MM.1S (cell line): ENCODE measurements at regions not wholly inside any gene's neighbourhood (a gene's known extent, or its start where the extent isn't known, plus 50 kb on each side); places are given as distances from the start of the nearest gene placed in this dataset.

Experiments
- DNase-seq: peaks from one replicate; pipeline ENCODE4 v3.0.0-alpha.2; 2015
- H2AFZ ChIP-seq: fragments of 300-600 bp; sonication (generic); 2 replicates; pipeline ENCODE4 v1.6.0; 2016; ENCODE audit warnings: antibody characterized with exemption, low read length
- H3F3A ChIP-seq: fragments of 300-600 bp; sonication (generic); 2 replicates; pipeline ENCODE4 v1.6.1; 2016; ENCODE audit warnings: mild to moderate bottlenecking, antibody characterized with exemption, low read length, moderate library complexity, mixed read lengths; ENCODE audit not compliant: insufficient read depth
- H3K27ac ChIP-seq: fragments of 300-600 bp; sonication (generic); 2 replicates; pipeline ENCODE4 v1.5.1; 2016; ENCODE audit warnings: mild to moderate bottlenecking, low read length
- H3K27me3 ChIP-seq: fragments of 300-600 bp; sonication (generic); replicated peaks from 2 replicates; pipeline ENCODE4 v1.6.0; 2016; ENCODE audit warnings: low read length; ENCODE audit not compliant: insufficient read depth
- H3K36me3 ChIP-seq: fragments of 300-600 bp; sonication (generic); replicated peaks from 2 replicates; pipeline ENCODE4 v1.6.1; 2016; ENCODE audit warnings: mild to moderate bottlenecking, low read length, mixed read lengths; ENCODE audit not compliant: insufficient read depth
- H3K4me1 ChIP-seq: fragments of 300-600 bp; sonication (generic); 2 replicates; pipeline ENCODE4 v1.6.1; 2016; ENCODE audit warnings: low read length, mixed read lengths
- H3K4me2 ChIP-seq: fragments of 300-600 bp; sonication (generic); 2 replicates; pipeline ENCODE4 v1.6.0; 2016; ENCODE audit warnings: low read depth, low read length
- H3K4me3 ChIP-seq: fragments of 300-600 bp; sonication (generic); 2 replicates; pipeline ENCODE4 v1.5.1; 2016; ENCODE audit warnings: low read length, mixed read lengths
- H3K79me2 ChIP-seq: fragments of 300-600 bp; sonication (generic); 2 replicates; pipeline ENCODE4 v1.6.1; 2016; ENCODE audit warnings: mixed run types, low read length, mixed read lengths
- H3K9ac ChIP-seq: fragments of 300-600 bp; sonication (generic); 2 replicates; pipeline ENCODE4 v1.6.1; 2016; ENCODE audit warnings: low read length, mixed read lengths
- H3K9me2 ChIP-seq: fragments of 300-600 bp; sonication (generic); replicated peaks from 2 replicates; pipeline ENCODE4 v1.6.1; 2016; ENCODE audit warnings: mild to moderate bottlenecking, low read length, mixed read lengths; ENCODE audit not compliant: insufficient read depth
- H3K9me3 ChIP-seq: fragments of 300-600 bp; sonication (generic); replicated peaks from 2 replicates; pipeline ENCODE4 v1.6.1; 2016; ENCODE audit warnings: mild to moderate bottlenecking, low read length, mixed read lengths; ENCODE audit not compliant: insufficient read depth
- H4K20me1 ChIP-seq: fragments of 300-600 bp; sonication (generic); 2 replicates; pipeline ENCODE4 v1.6.1; 2016; ENCODE audit warnings: mild to moderate bottlenecking, low read length, moderate library complexity, mixed read lengths; ENCODE audit not compliant: insufficient read depth
- EZH2 ChIP-seq: fragments of 300-600 bp; sonication (generic); optimal IDR thresholded peaks from 2 replicates; pipeline ENCODE3; 2017; ENCODE audit warnings: low read depth, mild to moderate bottlenecking, antibody characterized with exemption, low read length, mixed read lengths
- EZH2phosphoT487 ChIP-seq: fragments of 300-600 bp; sonication (generic); IDR thresholded peaks from 2 replicates; pipeline ENCODE4 v1.6.1; 2018; ENCODE audit warnings: antibody characterized with exemption, low read length
- TF ChIP-seq, protein P1 (sequence below): fragments of 300-600 bp; sonication (generic); IDR thresholded peaks from 2 replicates; pipeline ENCODE4 v1.5.1; 2016; ENCODE audit warnings: antibody characterized with exemption, low read length, mixed read lengths

GRCh38 chr1:177355575-177355974 is 184.8 kb downstream of the BRINP2 start:
- H4K20me1 ChIP-seq: no peaks in the 10 kb centered on the region
- no peaks in the 10 kb centered on the region for H3K4me1 ChIP-seq
- H3F3A ChIP-seq: no peaks in the 10 kb centered on the region
- H2AFZ ChIP-seq: no peak overlapping the region
- no peaks in the 10 kb centered on the region for H3K9me3 ChIP-seq
- H3K27me3 ChIP-seq: no peaks in the 10 kb centered on the region
- no peaks in the 10 kb centered on the region for H3K9me2 ChIP-seq
- H3K9ac ChIP-seq: no peak overlapping the region
- no peak for TF ChIP-seq EZH2phosphoT487
- TF ChIP-seq, protein P1, sequence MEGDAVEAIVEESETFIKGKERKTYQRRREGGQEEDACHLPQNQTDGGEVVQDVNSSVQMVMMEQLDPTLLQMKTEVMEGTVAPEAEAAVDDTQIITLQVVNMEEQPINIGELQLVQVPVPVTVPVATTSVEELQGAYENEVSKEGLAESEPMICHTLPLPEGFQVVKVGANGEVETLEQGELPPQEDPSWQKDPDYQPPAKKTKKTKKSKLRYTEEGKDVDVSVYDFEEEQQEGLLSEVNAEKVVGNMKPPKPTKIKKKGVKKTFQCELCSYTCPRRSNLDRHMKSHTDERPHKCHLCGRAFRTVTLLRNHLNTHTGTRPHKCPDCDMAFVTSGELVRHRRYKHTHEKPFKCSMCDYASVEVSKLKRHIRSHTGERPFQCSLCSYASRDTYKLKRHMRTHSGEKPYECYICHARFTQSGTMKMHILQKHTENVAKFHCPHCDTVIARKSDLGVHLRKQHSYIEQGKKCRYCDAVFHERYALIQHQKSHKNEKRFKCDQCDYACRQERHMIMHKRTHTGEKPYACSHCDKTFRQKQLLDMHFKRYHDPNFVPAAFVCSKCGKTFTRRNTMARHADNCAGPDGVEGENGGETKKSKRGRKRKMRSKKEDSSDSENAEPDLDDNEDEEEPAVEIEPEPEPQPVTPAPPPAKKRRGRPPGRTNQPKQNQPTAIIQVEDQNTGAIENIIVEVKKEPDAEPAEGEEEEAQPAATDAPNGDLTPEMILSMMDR: peak; percentile 50
- DNase-seq: peak; percentile 28
- H3K36me3 ChIP-seq: no peaks in the 10 kb centered on the region
- no peak overlapping the region for H3K27ac ChIP-seq
- no peaks in the 10 kb centered on the region for H3K79me2 ChIP-seq
- H3K4me3 ChIP-seq: no peak overlapping the region
- H3K4me2 ChIP-seq: no peak overlapping the region

GRCh38 chr1:177354247-177354646 is 183.5 kb downstream of the BRINP2 start:
- Histone ChIP-seq H3F3A (no peaks in the 10 kb centered on the region), H3K4me3 (no peak overlapping the region), H3K27ac (no peak overlapping the region), H3K27me3 (no peaks in the 10 kb centered on the region), H3K36me3 (no peaks in the 10 kb centered on the region), H3K79me2 (no peaks in the 10 kb centered on the region), H3K4me1 (no peaks in the 10 kb centered on the region), H3K9ac (no peak overlapping the region), H4K20me1 (no peaks in the 10 kb centered on the region), H3K4me2 (no peak overlapping the region), H2AFZ (no peak overlapping the region), H3K9me3 (no peaks in the 10 kb centered on the region), H3K9me2 (no peaks in the 10 kb centered on the region)
- TF ChIP-seq, protein P1: no peak
- no peak for TF ChIP-seq EZH2phosphoT487
- TF ChIP-seq EZH2: no peak
- no peak for DNase-seq

DNA sequence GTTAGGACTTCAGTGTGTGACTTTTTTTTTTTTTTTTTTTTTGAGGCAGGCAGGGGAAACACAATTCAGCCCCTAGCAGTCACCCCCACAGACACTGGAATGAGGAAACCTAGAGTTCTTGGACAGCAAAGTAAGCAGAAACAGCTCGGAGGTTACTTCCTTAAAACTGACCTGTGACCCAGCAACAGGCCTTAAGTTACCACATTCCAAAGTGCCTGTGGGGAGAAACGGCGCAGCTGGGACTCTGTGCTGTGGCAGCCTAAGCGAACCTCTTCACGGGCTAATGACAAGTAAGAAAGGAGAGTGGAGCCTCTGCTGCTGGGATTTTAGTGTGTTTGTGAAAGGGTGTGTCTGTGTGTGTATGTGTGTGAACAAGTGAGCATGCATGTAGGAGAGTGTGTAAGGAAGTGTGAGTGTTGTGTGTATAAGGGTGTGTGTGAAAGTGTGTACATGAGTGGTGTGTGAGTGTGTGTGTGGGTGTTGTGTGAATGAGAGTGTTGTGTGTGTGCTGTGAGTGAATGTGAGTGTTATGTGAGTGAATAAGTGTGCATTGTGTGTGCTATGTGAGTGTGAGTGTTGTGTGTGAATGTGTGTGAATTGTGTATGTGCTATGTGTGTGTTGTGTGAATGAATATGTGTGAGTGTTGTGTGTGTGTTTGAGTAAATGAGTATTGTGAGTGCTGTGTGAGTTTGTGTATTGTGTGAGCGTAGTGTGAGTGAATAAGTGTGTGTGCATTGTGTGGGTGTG is 180.8 kb downstream of the BRINP2 start:
- Histone ChIP-seq H2AFZ (no peak overlapping the region), H3K9me3 (no peaks in the 10 kb centered on the region), H3K27ac (no peak overlapping the region), H3F3A (no peaks in the 10 kb centered on the region), H3K79me2 (no peaks in the 10 kb centered on the region), H3K4me2 (no peak overlapping the region), H3K36me3 (no peaks in the 10 kb centered on the region), H3K9ac (no peak overlapping the region), H3K9me2 (no peaks in the 10 kb centered on the region), H3K27me3 (no peaks in the 10 kb centered on the region), H3K4me3 (no peak overlapping the region), H3K4me1 (no peaks in the 10 kb centered on the region), H4K20me1 (no peaks in the 10 kb centered on the region)
- TF ChIP-seq EZH2phosphoT487: no peak
- TF ChIP-seq, protein P1: no peak
- no peak for TF ChIP-seq EZH2
- DNase-seq: no peak
